Glutamatergic neuron (in vitro differentiated cells): ENCODE measurements at regions not wholly inside any gene's neighbourhood (a gene's known extent, or its start where the extent isn't known, plus 50 kb on each side); places are given as distances from the start of the nearest gene placed in this dataset.

ENCODE experiments used
- DNase-seq: peaks from one replicate; pipeline ENCODE4 v3.0.0; 2022
- H3K27ac Mint-ChIP-seq: one replicate; pipeline ENCODE4 v1.8.0; 2020; ENCODE audit warnings: mild to moderate bottlenecking, mixed read lengths, inconsistent platforms; ENCODE audit not compliant: unreplicated experiment
- H3K27me3 Mint-ChIP-seq: one replicate; pipeline ENCODE4 v1.8.0; 2020; ENCODE audit warnings: mild to moderate bottlenecking, moderate library complexity, mixed read lengths, inconsistent platforms; ENCODE audit not compliant: unreplicated experiment
- H3K36me3 Mint-ChIP-seq: one replicate; pipeline ENCODE4 v1.8.0; 2020; ENCODE audit warnings: mild to moderate bottlenecking, mixed read lengths, inconsistent platforms; ENCODE audit not compliant: unreplicated experiment
- H3K4me1 Mint-ChIP-seq: one replicate; pipeline ENCODE4 v1.8.0; 2020; ENCODE audit warnings: mild to moderate bottlenecking, low read depth, mixed read lengths, inconsistent platforms; ENCODE audit not compliant: unreplicated experiment
- H3K4me3 Mint-ChIP-seq: one replicate; pipeline ENCODE4 v1.8.0; 2020; ENCODE audit warnings: mild to moderate bottlenecking, mixed read lengths, inconsistent platforms; ENCODE audit not compliant: unreplicated experiment
- H3K9me3 Mint-ChIP-seq: one replicate; pipeline ENCODE4 v1.8.0; 2020; ENCODE audit warnings: mild to moderate bottlenecking, moderate library complexity, mixed read lengths, inconsistent platforms; ENCODE audit not compliant: unreplicated experiment
- CTCF ChIP-seq: fragments of 200-600 bp; sonication (generic); IDR thresholded peaks from one replicate; pipeline ENCODE4 v1.5.0; 2021; ENCODE audit not compliant: partially characterized antibody, unreplicated experiment

GRCh38 chr1:82587371-82587770, 786.6 kb downstream of the ADGRL2 start:
- no peak for DNase-seq
- Mint-ChIP-seq H3K27ac (no peak overlapping the region), H3K27me3 (no peaks in the 10 kb centered on the region), H3K4me3 (no peak overlapping the region), H3K36me3 (no peaks in the 10 kb centered on the region), H3K9me3 (no peaks in the 10 kb centered on the region), H3K4me1 (no peaks in the 10 kb centered on the region)
- TF ChIP-seq CTCF, result no peak

- DNase-seq, result no peak
- Mint-ChIP-seq H3K27ac (no peak overlapping the region), H3K36me3 (no peaks in the 10 kb centered on the region), H3K4me3 (no peak overlapping the region), H3K27me3 (no peaks in the 10 kb centered on the region), H3K9me3 (no peaks in the 10 kb centered on the region), H3K4me1 (no peaks in the 10 kb centered on the region)
- TF ChIP-seq CTCF, result no peak
These were observed 785.7 kb downstream of the ADGRL2 start for GRCh38 chr1:82586473-82586872.

GRCh38 chr1:82582347-82582746, 781.6 kb downstream of the ADGRL2 start:
- Mint-ChIP-seq H3K27ac (no peak overlapping the region), H3K36me3 (no peaks in the 10 kb centered on the region), H3K9me3 (no peaks in the 10 kb centered on the region), H3K4me1 (no peaks in the 10 kb centered on the region), H3K4me3 (no peak overlapping the region), H3K27me3 (no peaks in the 10 kb centered on the region)
- TF ChIP-seq CTCF, result no peak
- no peak for DNase-seq

GRCh38 chr1:82578086-82578726, 777.5 kb downstream of the ADGRL2 start:
- no peak overlapping the region for H3K27ac Mint-ChIP-seq
- no peak for DNase-seq
- no peaks in the 10 kb centered on the region for H3K9me3 Mint-ChIP-seq
- no peak overlapping the region for H3K4me3 Mint-ChIP-seq
- no peak for TF ChIP-seq CTCF
- no peaks in the 10 kb centered on the region for H3K27me3 Mint-ChIP-seq
- no peaks in the 10 kb centered on the region for H3K4me1 Mint-ChIP-seq
- H3K36me3 Mint-ChIP-seq, result no peaks in the 10 kb centered on the region

- Mint-ChIP-seq H3K27me3 (no peaks in the 10 kb centered on the region), H3K4me3 (no peak overlapping the region), H3K27ac (no peak overlapping the region), H3K9me3 (no peaks in the 10 kb centered on the region), H3K4me1 (peaks cover 2% of the 10 kb centered on the region), H3K36me3 (no peaks in the 10 kb centered on the region)
- DNase-seq, result no peak
- no peak for TF ChIP-seq CTCF
These were observed 766.6 kb downstream of the ADGRL2 start for GRCh38 chr1:82567348-82567747.
